A549 (cell line): ENCODE measurements at regions not wholly inside any gene's neighbourhood (a gene's known extent, or its start where the extent isn't known, plus 50 kb on each side); places are given as distances from the start of the nearest gene placed in this dataset.

Source experiments
- ATAC-seq, 2 experiments: fragments of 200-7000 bp in 1 of 2; fragments of >200 bp in 1 of 2; cut with Nextera tagmentation in 1 of 2; cut with Tn5 transposase in 1 of 2; 3 replicates each; pipeline versions ENCODE4 v1.8.0 to v1.9.1; 2018 to 2020; ENCODE audit warnings: mild to moderate bottlenecking in 1 of 2, moderate library complexity in 1 of 2
- CTCF ChIA-PET: fragments of 300-600 bp; sonication (Branson Sonifier 250); formaldehyde crosslinking; extraction: SDS; loops from one replicate; lab custom pipeline; 2021; ENCODE audit warnings: antibody characterized with exemption, inconsistent platforms; lab: Yijun Ruan, JAX
- POLR2A ChIA-PET: fragments of 350-600 bp; formaldehyde crosslinking; extraction: SDS; loops from one replicate; lab custom pipeline; 2021; ENCODE audit warnings: antibody characterized with exemption, inconsistent platforms; lab: Yijun Ruan, JAX
- DNase-seq, 2 experiments: peaks; one replicate each; pipeline versions ENCODE4 v3.0.0 to v3.0.0-alpha.2; 2011 to 2016; ENCODE audit warnings: low read depth in 1 of 2, low spot score in 1 of 2
- FAIRE-seq: peaks from 2 replicates; lab custom pipeline; 2011; peaks lifted over from hg19 to GRCh38; lab: Jason Lieb, UNC
- H3K27ac ChIP-seq, 2 experiments: fragments of >200 bp; sonication (Bioruptor Twin); formaldehyde crosslinking; 3 replicates each; pipeline ENCODE4 v1.5.1; 2016 to 2017
- H3K4me1 ChIP-seq: fragments of >200 bp; sonication (Bioruptor Twin); formaldehyde crosslinking; 3 replicates; pipeline ENCODE4 v1.6.1; 2016
- H3K4me2 ChIP-seq: fragments of >200 bp; sonication (Bioruptor Twin); formaldehyde crosslinking; 3 replicates; pipeline ENCODE4 v1.6.1; 2016
- H3K4me3 ChIP-seq: fragments of >200 bp; sonication (Bioruptor Twin); formaldehyde crosslinking; 3 replicates; pipeline ENCODE4 v1.5.1; 2016
- H3K9me3 ChIP-seq: fragments of >200 bp; sonication (Bioruptor Twin); formaldehyde crosslinking; 3 replicates; pipeline ENCODE4 v1.6.1; 2016
- BCL3 ChIP-seq: fragments of >200 bp; sonication (Bioruptor Twin); formaldehyde crosslinking; IDR thresholded peaks from 3 replicates; pipeline ENCODE4 v1.6.1; 2016
- CBX2 ChIP-seq: fragments of 200-600 bp; sonication (generic); IDR thresholded peaks from 2 replicates; pipeline ENCODE4 v1.6.1; 2016; ENCODE audit warnings: low read depth, mild to moderate bottlenecking, borderline replicate concordance
- CEBPB ChIP-seq, 2 experiments: fragments of >200 bp in 1 of 2; sonication (Bioruptor Twin) in 1 of 2; formaldehyde crosslinking in 1 of 2; IDR thresholded peaks; 2 replicates each; pipeline ENCODE4 v1.6.1; 2012 to 2016
- CHD4 ChIP-seq: fragments of 200-600 bp; sonication (generic); IDR thresholded peaks from 2 replicates; pipeline ENCODE4 v1.6.1; 2016; ENCODE audit warnings: antibody characterized with exemption, mild to moderate bottlenecking, borderline replicate concordance
- CTCF ChIP-seq: fragments of >200 bp; sonication (Bioruptor Twin); formaldehyde crosslinking; IDR thresholded peaks from 3 replicates; pipeline ENCODE4 v1.5.1; 2016
- E2F6 ChIP-seq: IDR thresholded peaks from 2 replicates; pipeline ENCODE4 v1.6.1; 2012; ENCODE audit warnings: low read depth, borderline replicate concordance
- EHMT2 ChIP-seq: fragments of 200-600 bp; sonication (generic); IDR thresholded peaks from 2 replicates; pipeline ENCODE4 v1.6.1; 2016; ENCODE audit warnings: antibody characterized with exemption, low read depth, mild to moderate bottlenecking, moderate library complexity
- EP300 ChIP-seq, 2 experiments: fragments of >200 bp; sonication (Bioruptor Twin); formaldehyde crosslinking; IDR thresholded peaks; 2 replicates in 1 of 2; 3 replicates in 1 of 2; pipeline ENCODE4 v1.6.1; 2016 to 2017
- FOSL2 ChIP-seq, 2 experiments: fragments of 450-650 bp in 1 of 2; fragments of >200 bp in 1 of 2; sonication (Bioruptor Twin) in 1 of 2; formaldehyde crosslinking; IDR thresholded peaks; 2 replicates each; pipeline versions ENCODE4 v1.5.0 to v1.6.1; 2016 to 2020; ENCODE audit warnings: mild to moderate bottlenecking in 1 of 2, moderate library complexity in 1 of 2
- HDAC2 ChIP-seq: fragments of 200-600 bp; sonication (generic); IDR thresholded peaks from 2 replicates; pipeline ENCODE4 v1.6.1; 2016
- HEYL ChIP-seq: fragments of 250-450 bp; sonication (Bioruptor Pico); IDR thresholded peaks from 2 replicates; pipeline ENCODE4 v1.8.0; 2021; ENCODE audit warnings: mild to moderate bottlenecking, moderate library complexity
- HOXB5 ChIP-seq: fragments of 250-450 bp; sonication (Bioruptor Pico); IDR thresholded peaks from 2 replicates; pipeline ENCODE4 v1.5.0; 2020; ENCODE audit warnings: mild to moderate bottlenecking, moderate library complexity
- JUNB ChIP-seq: fragments of >200 bp; sonication (Bioruptor Twin); formaldehyde crosslinking; IDR thresholded peaks from 2 replicates; pipeline ENCODE4 v1.6.1; 2016
- KDM5A ChIP-seq: fragments of 200-600 bp; sonication (generic); IDR thresholded peaks from 2 replicates; pipeline ENCODE4 v1.6.1; 2016; ENCODE audit warnings: antibody characterized with exemption, mild to moderate bottlenecking
- MAX ChIP-seq: IDR thresholded peaks from 2 replicates; pipeline ENCODE4 v1.6.1; 2012
- MAZ ChIP-seq: fragments of 150-350 bp; IDR thresholded peaks from 2 replicates; pipeline ENCODE4 v1.6.1; 2014; ENCODE audit warnings: antibody characterized with exemption, low read depth, low read length, borderline replicate concordance
- MYC ChIP-seq: IDR thresholded peaks from 2 replicates; pipeline ENCODE4 v1.6.1; 2012; ENCODE audit warnings: mild to moderate bottlenecking, inconsistent platforms, low read length, improper control_type of control experiment, borderline replicate concordance
- NFE2L2 ChIP-seq: fragments of 150-350 bp; conservative IDR thresholded peaks from 2 replicates; pipeline ENCODE4 v1.6.1; 2014; ENCODE audit warnings: low read length
- PBX3 ChIP-seq: IDR thresholded peaks from 2 replicates; pipeline ENCODE4 v1.6.1; 2012
- PHF8 ChIP-seq: fragments of 200-600 bp; sonication (generic); IDR thresholded peaks from 2 replicates; pipeline ENCODE4 v1.6.1; 2016; ENCODE audit warnings: low read depth, mild to moderate bottlenecking, antibody characterized with exemption, moderate library complexity, borderline replicate concordance
- POLR2A ChIP-seq: IDR thresholded peaks from 2 replicates; pipeline ENCODE4 v1.6.1; 2012; ENCODE audit warnings: mild to moderate bottlenecking, low read length
- POLR2AphosphoS2 ChIP-seq: conservative IDR thresholded peaks from 2 replicates; pipeline ENCODE4 v1.6.1; 2012; ENCODE audit warnings: low read length, improper control_type of control experiment, inconsistent platforms
- RARB ChIP-seq: fragments of 250-450 bp; sonication (Bioruptor Pico); IDR thresholded peaks from 2 replicates; pipeline ENCODE4 v1.8.0; 2021; ENCODE audit warnings: mild to moderate bottlenecking, moderate library complexity
- RFX5 ChIP-seq: fragments of 450-650 bp; IDR thresholded peaks from 2 replicates; pipeline ENCODE4 v1.7.1; 2014; ENCODE audit warnings: antibody characterized with exemption, mild to moderate bottlenecking, moderate library complexity
- ZC3H11A ChIP-seq: fragments of 450-650 bp; IDR thresholded peaks from 2 replicates; pipeline ENCODE4 v1.6.1; 2014; ENCODE audit warnings: antibody characterized with exemption, mild to moderate bottlenecking
- ZFP36 ChIP-seq: fragments of 450-650 bp; IDR thresholded peaks from 2 replicates; pipeline ENCODE4 v1.6.1; 2014; ENCODE audit warnings: borderline replicate concordance; ENCODE audit not compliant: partially characterized antibody
- ZNF302 ChIP-seq: fragments of 250-450 bp; sonication (Bioruptor Pico); IDR thresholded peaks from 2 replicates; pipeline ENCODE4 v1.9.0; 2021; ENCODE audit warnings: inconsistent platforms, mild to moderate bottlenecking, moderate library complexity
- WGBS: methylation state at CpG from one replicate; pipeline ENCODE4 v1.1.6; 2017; ENCODE audit errors: missing lambda C conversion rate; 5-methylcytosine and 5-hydroxymethylcytosine counted together

- peak overlapping the region; percentile 27 to 64; a peak in 4 of 6 replicates for H3K27ac ChIP-seq
- CTCF ChIA-PET: interaction anchor here (1.0 kb wide), 2 partner anchors 25 to 171 kb away, joined by 4 to 5 read pairs; no protein-coding TSS in a partner anchor
- DNase-seq (no peak), FAIRE-seq (no peak), ATAC-seq (no peak)
- peaks cover 43% of the 10 kb centered on the region for H3K4me1 ChIP-seq
- no peaks in the 10 kb centered on the region for H3K9me3 ChIP-seq
- 74% methylated on average over 1 of the region's 1 CpG for WGBS
- H3K4me3 ChIP-seq: no peak overlapping the region
- TF ChIP-seq POLR2AphosphoS2 (no peak), CBX2 (no peak), HEYL (CRISPR knock-in tag) (no peak), PBX3 (no peak), RFX5 (no peak), MAZ (no peak), HOXB5 (no peak), E2F6 (no peak), POLR2A (no peak), EHMT2 (no peak), KDM5A (no peak), CTCF (no peak)
- no peak overlapping the region for H3K4me2 ChIP-seq
- POLR2A ChIA-PET: no interaction called here
These were observed 69.4 kb upstream of the CAV2 start for GRCh38 chr7:116429986-116430619.

- Histone ChIP-seq H3K9me3 (peaks cover 5% of the 10 kb centered on the region; the same call in 1 of the 3 replicates), H3K27ac (peak overlapping the region in 1 of 2 experiments; percentile 18; a peak in 3 of 6 replicates)
- CTCF ChIA-PET: interaction anchor here (0.7 to 2.0 kb wide), 4 partner anchors 20 to 173 kb away, joined by 3 to 6 read pairs (median 4); no protein-coding TSS in a partner anchor
These were observed 67.6 kb upstream of the CAV2 start for GRCh38 chr7:116431787-116432526.

More at GRCh38 chr7:116431787-116432526, 67.6 kb upstream of the CAV2 start:
- POLR2A ChIA-PET: interaction anchor here (0.6 kb wide), 1 partner anchor 93 kb away, joined by 4 read pairs; no protein-coding TSS in a partner anchor
- 92% methylated on average over 6 of the region's 6 CpGs for WGBS
- H3K4me1 ChIP-seq: peaks cover 29% of the 10 kb centered on the region
- TF ChIP-seq CHD4 (no peak), JUNB (no peak), ZFP36 (no peak), MYC (no peak), HDAC2 (no peak), ZNF302 (CRISPR knock-in tag) (no peak), BCL3 (no peak), NFE2L2 (no peak), ZC3H11A (no peak), MAX (no peak), RARB (no peak), MAZ (no peak), PHF8 (no peak), FOSL2 (IDR thresholded peaks at IDR 0.05) (no peak), FOSL2 (CRISPR knock-in tag; IDR thresholded peaks at IDR 0.05) (no peak), EP300 (IDR thresholded peaks at IDR 0.05) (no peak), CEBPB (IDR thresholded peaks at IDR 0.05) (no peak)
- no peak for DNase-seq
- peak; percentile 13 for FAIRE-seq
- no peak overlapping the region for H3K4me2 ChIP-seq
- ATAC-seq: peak in 1 of 2 experiments; percentile 21; a peak in 1 of 6 replicates
- no peak overlapping the region for H3K4me3 ChIP-seq
